T-helper 1 cell treated with Interleukin-12 subunit alpha and Interleukin-12 subunit beta and Interleukin-4 antibody, amounts not matched to agents 30 ng/mL and 1 ng/mL, for 36 hours (primary cell): ENCODE measurements at regions not wholly inside any gene's neighbourhood (a gene's known extent, or its start where the extent isn't known, plus 50 kb on each side); places are given as distances from the start of the nearest gene placed in this dataset.

Source experiments
- intact Hi-C: fragments of 100-400 bp; cut with micrococcal nuclease; formaldehyde crosslinking; loops from one replicate; pipeline ENCODE4 v1.15.1; 2024

DNA sequence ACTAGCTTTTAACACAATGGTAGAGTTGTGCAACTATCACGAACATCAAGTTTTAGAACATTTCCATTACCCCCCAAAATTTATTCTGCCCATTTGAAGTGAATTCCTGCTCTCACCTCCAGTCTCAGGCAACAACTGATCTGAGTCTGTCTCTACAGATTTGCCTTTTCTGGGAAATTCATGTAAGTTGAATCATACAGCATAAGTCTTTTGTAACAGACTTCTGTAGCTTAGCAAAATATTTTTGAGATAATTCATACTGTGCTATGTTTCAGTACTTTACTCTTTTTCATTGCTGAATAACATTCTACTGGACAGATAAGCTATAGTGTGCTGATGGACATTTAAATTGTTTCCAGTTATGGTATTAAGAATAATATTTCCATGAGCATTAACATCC lies 447.3 kb upstream of the GJE1 start:
- intact Hi-C loops, result no loop called here

GRCh38 chr6:141682391-141682790 lies 450.3 kb upstream of the GJE1 start:
- intact Hi-C loops, result no loop called here

DNA sequence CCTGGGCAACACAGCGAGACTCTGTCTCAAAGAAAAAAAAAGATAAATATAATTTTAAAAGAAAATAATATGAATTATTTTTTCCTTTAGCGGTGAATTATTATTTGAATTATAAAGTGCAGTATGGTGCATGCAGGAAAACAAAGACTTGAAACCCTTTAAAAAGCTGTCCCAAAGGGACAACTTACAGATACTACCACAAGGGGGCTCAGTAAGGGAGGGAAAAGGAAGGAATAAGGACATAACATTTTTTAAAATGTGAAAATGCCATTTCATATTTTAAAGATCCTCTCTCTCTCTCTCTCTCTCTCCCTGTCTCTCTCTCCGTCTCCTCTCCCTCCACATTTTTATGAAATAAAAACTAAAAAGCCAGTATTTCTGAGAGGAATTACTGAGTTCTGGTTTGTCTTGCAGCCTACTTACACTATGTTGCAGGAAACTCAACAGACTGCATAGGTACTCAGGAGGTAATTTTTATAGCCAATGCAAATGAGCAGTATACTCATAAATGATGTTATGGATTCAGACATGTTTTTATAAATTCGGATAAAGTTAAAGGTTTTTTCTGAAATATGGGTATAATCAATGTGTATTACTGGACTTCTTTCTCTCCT lies 455.0 kb upstream of the GJE1 start:
- intact Hi-C loops, result loop anchor here (1.0 kb wide), 1 partner anchor 435 kb away; no protein-coding TSS in a partner anchor

GRCh38 chr6:141675957-141676356 lies 456.8 kb upstream of the GJE1 start:
- intact Hi-C loops, result no loop called here

GRCh38 chr6:141669141-141669540 lies 463.6 kb upstream of the GJE1 start:
- intact Hi-C loops, result no loop called here

DNA sequence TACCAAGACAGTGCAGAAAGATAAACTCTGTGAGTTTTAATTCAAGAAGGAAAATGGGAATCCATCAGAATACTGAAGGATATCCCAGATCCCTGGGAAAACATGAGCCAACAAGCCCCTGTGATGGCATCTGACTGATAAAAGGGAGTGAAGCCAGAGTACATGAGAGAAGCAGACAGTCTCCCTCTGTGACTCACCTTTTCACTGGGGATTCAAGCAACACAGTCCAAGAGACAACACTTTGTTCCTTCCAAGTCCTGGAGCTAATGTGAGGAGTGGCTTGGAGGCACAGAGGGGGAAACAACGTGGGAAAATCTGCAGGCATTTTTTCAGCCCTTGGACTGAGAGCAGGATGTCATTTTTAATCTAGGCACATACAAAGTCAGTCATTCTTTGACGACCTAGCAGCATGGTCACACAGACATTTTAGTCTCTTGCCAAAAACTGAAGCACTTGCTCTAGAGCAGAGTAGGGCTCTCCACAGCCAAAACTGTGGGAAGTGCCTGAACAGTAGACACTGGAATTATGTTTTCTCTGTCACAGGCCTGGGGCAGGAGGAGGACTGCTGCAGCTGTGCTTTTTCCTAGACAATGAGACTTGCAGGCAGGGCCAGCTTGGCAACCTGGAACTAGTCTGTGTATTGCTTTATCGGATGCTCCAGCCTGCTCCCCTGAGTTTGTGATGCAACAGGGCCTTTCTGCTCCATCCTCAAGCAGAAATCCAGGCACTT lies 465.0 kb upstream of the GJE1 start:
- intact Hi-C loops, result no loop called here

DNA sequence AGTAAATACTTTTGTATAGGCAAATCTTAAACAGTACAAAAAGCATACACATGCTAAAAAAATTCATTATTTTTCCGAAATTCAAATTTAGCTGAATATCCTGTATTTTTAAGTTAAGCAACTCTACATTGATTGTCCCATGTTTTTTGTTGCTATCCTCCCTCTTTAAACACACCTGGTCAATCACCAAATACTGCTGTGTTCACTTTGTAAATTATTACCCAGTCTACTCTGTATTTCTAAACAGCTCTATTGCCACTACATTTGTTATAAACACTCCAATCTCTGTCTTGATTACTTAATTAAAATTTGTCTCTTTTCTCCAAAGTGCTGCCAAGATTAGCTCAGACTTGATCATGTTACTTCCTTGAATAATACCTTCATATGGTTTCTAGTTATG lies 466.5 kb upstream of the GJE1 start:
- intact Hi-C loops, result no loop called here

GRCh38 chr6:141664744-141665143 lies 468.0 kb upstream of the GJE1 start:
- intact Hi-C loops, result no loop called here

GRCh38 chr6:141659582-141659981 lies 473.1 kb upstream of the GJE1 start:
- intact Hi-C loops, result no loop called here

- intact Hi-C loops, result no loop called here
Observed at GRCh38 chr6:141658696-141659095, 474.0 kb upstream of the GJE1 start.

DNA sequence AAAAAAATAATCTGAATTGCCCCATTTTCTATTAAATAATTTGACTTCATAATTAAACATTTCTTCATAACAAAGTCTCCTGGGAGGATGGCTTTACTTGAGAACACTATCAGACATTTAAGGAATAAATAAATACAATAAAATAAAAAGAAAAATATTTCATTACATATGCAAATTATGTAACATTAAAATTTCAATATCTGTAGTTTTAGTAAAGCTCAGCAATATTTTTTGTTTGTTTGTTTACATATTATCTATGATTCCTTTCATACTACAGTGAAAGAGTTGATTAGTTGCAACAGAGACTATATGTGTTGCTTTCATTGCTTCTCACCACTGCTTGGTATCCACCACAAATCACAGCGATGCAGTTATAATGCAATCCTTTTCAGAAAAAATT lies 474.9 kb upstream of the GJE1 start:
- intact Hi-C loops, result no loop called here

- intact Hi-C loops, result no loop called here
Observed at GRCh38 chr6:141653590-141653989, 479.1 kb upstream of the GJE1 start.

- intact Hi-C loops, result no loop called here
Observed at GRCh38 chr6:141641951-141642350, 490.8 kb upstream of the GJE1 start.

- intact Hi-C loops, result no loop called here
Observed at GRCh38 chr6:141641406-141641805, 491.3 kb upstream of the GJE1 start.

GRCh38 chr6:141635621-141636020 lies 497.1 kb upstream of the GJE1 start:
- intact Hi-C loops, result no loop called here

DNA sequence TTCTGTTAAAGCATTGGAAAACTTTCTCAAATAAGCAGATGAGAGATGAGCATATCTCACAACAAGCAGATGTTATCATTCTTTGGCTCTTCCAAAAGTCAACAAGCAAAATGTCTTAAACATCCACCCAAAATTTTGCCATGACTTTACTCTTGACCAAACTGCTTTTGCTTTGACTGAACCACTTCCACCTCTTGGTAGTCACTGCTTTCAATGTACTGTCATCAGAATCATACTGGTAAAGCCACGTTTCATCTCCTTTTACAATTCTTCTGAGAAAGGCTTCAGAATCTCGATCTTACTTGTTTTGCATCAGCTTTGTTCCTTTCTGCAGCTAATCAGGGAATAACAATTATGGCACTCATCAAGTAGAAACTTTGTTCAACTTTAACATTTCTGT lies 498.5 kb upstream of the GJE1 start:
- intact Hi-C loops, result no loop called here

- intact Hi-C loops, result no loop called here
Observed at GRCh38 chr6:141624301-141624700, 508.4 kb upstream of the GJE1 start.

DNA sequence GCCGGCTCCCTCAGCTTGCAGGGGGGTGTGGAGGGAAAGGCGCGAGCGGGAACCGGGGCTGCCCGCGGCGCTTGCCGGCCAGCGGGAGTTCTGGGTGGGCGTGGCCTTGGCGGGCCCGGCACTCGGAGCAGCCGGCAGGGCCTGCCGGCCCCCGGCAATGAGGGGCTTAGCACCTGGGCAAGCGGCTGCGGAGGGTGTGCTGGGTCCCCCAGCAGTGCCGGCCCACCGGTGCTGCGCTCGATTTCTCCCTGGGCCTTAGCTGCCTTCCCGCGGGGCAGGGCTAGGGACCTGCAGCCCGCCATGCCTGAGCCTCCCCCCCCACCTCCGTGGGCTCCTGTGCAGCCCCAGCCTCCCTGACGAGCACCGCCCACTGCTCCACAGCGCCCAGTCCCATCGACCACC lies 514.5 kb upstream of the GJE1 start:
- intact Hi-C loops, result no loop called here

DNA sequence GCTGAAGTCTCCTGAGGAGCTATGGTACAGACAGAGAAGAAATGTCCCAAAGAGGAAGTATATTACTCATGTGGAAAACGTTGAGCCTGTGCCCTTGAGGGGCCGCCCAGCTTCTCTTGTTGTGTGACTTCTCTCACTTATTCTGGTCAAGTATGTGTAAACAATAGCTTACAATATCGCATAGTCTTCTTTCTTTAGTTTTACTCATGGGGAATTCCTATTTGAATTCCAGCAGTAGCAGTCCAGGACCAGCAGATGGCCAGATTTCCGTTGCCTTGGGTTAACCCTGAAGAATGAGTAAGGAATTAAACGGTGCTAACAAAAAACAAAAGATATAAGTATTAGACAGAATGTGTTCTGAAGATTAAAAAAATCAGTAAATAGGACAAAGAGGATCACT lies 522.0 kb upstream of the GJE1 start:
- intact Hi-C loops, result no loop called here

DNA sequence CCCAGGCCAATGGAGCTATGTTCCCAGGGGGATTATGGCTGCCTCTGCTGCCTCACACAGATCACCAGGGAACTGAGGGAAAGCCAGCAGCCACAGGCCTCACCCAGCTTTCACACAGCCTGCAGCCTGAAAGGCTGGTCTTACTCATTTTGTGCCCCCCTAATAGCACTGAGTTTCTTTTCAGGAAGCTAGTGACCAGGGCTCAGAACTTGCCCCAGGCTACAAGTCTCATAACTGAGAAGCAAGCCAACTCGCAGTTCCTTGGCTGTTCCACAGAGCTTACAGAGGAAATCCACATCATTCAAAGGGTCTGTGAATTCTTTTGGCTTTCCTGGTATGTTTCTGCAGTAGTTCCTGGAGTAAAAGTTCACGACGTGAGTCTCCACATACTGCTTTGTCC lies 524.8 kb upstream of the GJE1 start:
- intact Hi-C loops, result no loop called here

GRCh38 chr6:141598487-141598886 lies 534.2 kb upstream of the GJE1 start:
- intact Hi-C loops, result no loop called here

DNA sequence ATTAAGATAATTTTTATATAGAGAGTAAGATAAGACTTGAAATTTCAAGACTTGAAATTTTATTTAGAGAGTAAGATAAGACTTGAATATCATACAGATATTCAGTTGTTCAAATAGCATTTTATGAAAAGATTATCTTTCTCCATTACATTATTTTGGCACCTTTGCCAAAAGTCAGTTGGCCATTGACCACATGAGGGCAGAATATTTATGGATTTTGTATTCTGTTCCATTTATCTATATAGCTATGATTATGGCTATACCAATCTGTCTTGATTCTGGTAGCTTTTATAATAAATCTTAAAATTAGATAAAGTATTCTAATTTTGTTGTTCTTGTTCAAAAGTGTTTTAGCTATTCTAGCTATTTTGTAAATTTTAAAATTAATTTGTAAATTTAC lies 537.9 kb upstream of the GJE1 start:
- intact Hi-C loops, result no loop called here

DNA sequence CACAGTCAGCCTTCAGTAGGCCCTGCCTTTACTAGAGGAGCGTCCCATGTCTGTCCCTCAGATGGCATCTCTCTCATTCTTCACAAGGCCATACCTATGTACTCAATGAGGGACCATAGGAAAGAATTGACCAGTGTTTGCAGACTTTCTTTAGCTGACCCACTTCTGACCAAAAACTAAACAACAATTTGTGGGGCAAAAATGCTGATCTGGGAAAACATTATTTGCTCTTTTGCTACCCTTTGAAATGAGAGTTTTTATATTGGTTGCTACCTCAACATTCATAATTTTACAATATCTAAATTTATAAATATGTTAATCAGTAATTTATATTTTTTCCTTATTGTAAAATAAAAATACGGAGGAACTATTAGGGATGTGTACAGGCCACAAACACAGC lies 539.4 kb upstream of the GJE1 start:
- intact Hi-C loops, result no loop called here
